GM18499 (cell line): ENCODE measurements at regions not wholly inside any gene's neighbourhood (a gene's known extent, or its start where the extent isn't known, plus 50 kb on each side); places are given as distances from the start of the nearest gene placed in this dataset.

Experiments used
- ATAC-seq: cut with Tn5 transposase; IDR thresholded peaks from one replicate; pipeline ENCODE4 v1.9.1; 2021; ENCODE audit warnings: moderate number of reproducible peaks; ENCODE audit not compliant: insufficient read depth, unreplicated experiment

DNA sequence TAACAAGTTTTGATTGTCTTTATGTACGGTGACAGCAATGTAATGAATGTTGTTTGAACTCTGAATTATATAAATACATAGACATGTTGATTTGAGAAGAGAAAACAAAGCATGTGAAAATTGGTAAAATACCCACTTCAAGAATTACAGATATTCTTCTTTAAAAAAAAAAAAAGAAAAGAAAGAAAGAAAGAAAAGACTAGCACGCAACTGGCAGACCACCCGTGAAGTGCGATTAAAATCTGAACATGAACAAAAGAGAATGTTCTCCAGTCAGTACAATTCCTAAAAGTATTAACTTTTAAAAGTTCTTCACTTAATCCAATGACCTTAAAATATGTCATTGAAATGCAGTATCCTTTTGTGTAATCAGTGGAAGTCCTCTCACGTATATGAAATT lies 434.9 kb downstream of the TFAP2A start:
- ATAC-seq = no peak

DNA sequence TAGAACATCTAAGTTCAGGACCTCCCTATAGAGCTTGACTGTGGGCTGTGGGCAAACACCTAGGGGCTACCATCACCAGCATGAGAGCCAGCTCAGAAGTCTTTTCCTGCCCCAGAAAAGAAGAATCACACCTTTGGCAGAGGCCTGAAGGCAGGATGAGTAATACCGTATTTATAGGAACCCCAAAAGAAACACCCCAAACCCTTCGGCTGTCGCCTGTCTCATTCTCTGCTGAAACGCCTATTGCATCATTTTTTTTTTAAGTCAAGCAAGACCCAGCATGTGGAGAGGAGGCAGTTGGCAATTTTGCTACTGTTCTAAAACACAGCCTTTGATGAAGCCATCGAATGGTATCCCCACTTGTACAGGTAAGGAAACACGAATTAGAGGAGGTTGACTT lies 436.4 kb downstream of the TFAP2A start:
- no peak for ATAC-seq

- no peak for ATAC-seq
These were observed 437.5 kb downstream of the TFAP2A start for GRCh38 chr6:9977411-9977810.

DNA sequence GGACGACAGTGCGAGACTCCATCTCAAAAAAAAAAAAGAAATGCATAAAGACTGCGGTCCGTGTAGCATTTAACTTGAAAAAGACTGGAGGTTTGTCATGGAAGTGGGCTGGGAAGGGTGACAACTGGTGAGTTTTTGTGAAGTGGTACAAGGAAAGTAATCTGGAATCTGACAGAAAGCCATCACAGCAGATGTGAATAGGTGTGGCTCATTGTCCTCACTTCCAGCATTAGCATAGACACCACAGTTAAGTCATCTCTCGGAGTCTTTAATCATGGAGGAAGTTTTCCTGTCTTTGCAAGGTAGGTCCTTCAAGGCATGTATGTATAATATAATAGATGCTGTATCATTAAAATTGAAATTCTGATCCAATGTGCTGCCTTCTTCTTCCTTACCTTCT lies 453.2 kb downstream of the TFAP2A start:
- ATAC-seq = no peak

GRCh38 chr6:9957215-9957759 lies 457.6 kb downstream of the TFAP2A start:
- ATAC-seq = no peak

- no peak for ATAC-seq
These were observed 466.2 kb downstream of the TFAP2A start for GRCh38 chr6:9948678-9949077.

DNA sequence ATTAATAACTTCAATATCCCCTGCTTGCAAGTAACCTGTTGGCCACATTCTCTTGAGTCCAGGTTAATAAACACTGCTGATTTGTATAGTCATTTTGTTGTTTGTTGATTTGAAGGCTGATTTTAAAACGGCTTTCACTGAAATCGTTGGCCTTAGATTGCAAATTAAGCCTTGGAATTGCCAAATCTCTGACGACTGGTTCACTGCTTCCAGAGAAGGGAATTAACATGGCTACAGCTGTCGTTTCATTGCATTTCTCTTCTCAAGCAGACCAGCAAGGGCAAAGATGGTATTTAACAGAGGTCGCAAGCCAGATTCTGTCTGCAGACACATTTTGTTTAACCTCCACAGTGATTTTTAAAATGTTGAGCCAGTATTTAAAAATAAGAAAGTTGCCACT lies 470.9 kb downstream of the TFAP2A start:
- ATAC-seq = no peak

GRCh38 chr6:9943026-9943425 lies 471.8 kb downstream of the TFAP2A start:
- no peak for ATAC-seq

DNA sequence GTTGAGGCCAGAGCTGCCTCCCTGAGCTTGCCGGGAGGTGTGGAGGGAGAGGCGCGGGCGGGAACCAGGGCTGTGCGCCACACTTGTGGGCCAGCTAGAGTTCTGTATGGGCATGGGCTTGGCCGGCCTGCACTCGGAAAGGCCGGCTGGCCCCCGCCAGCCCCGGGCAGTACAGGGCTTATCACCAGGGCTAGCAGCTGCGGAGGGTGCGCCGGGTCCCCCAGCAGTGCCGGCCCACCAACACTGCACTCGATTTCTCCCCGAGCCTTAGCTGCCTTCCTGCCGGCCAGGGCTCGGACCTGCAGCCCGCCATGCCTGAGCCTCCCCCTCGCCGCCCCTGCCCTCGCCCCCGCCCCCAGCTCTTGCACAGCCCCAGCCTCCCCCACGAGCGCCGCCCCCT lies 472.7 kb downstream of the TFAP2A start:
- no peak for ATAC-seq

GRCh38 chr6:9938801-9939200 lies 476.1 kb downstream of the TFAP2A start:
- no peak for ATAC-seq

DNA sequence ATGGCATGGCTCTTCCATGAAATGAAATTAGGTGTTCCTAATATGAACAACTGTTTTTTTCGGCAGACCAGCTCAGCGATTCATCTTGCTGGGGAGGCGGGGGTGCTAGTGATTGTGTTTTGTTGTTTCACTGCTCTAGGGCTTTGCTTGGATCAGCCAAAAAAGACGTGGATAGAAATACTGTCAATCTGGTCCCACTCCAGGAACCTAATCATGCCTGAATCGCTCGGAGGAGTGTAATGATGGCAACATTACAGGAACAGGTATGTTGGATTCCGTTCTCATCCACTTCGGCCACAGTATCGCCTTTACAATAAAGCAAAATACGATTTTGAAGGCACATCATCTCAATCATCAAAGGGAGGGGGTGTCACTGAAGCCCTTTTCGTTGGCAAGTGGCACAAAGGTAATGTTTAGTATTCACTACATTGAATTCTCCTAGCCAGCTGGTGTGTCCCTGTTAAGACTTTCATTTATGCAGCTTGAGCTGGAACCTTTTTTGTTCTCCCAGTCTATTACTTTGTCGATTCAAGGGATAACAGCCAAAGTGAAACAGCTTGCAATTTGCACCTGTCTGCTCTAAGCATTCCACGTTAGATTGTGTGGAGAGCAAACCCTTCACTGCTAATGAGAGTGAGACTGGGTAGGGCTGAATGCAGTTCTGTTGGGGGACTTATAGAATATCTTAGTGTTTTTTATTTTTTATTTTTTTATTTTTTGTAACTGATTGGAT lies 477.7 kb downstream of the TFAP2A start:
- ATAC-seq = no peak

DNA sequence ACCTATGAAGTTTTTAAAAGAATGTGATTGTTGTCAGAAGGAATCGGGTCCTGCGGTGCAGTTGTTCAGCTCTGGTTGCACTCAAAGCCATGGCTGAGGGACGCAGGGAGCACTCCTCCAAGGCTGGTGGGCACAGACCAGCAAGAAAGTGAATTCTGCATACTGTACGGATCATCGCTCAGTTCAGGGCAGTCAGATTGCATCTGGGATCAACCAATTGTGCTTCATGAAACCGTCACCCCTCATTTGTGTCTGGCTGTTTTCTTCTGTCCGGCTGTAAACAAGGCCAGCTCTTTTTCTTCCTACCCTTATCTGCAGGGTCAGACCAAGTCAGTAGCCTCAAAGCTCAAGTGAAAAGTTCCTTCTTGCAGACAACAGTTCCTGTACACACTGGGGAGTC lies 478.3 kb downstream of the TFAP2A start:
- no peak for ATAC-seq

DNA sequence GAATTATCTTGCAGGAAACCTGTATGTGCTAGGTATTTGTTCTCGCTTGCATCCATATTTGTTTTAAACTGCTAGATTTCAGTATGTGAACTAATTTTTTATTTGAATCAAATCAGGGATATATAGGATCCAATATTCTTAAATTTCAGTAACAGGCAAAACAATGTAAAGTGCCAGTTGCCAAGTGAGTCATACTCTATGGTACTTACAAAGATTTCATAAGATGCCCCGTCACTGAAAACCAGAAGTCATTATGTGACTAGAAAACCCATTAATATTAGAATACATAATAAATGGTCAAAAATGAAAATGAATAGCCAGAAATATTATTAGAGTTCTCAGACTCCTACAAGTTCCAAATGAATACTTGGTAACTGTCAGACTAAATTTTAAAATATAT lies 481.2 kb downstream of the TFAP2A start:
- ATAC-seq = no peak

- no peak for ATAC-seq
These were observed 487.6 kb downstream of the TFAP2A start for GRCh38 chr6:9927275-9927674.

- ATAC-seq = no peak
These were observed 489.9 kb downstream of the TFAP2A start for GRCh38 chr6:9924971-9925370.

GRCh38 chr6:9921366-9921765 lies 493.5 kb downstream of the TFAP2A start:
- no peak for ATAC-seq

GRCh38 chr6:9914951-9915350 lies 499.9 kb downstream of the TFAP2A start:
- ATAC-seq = no peak

DNA sequence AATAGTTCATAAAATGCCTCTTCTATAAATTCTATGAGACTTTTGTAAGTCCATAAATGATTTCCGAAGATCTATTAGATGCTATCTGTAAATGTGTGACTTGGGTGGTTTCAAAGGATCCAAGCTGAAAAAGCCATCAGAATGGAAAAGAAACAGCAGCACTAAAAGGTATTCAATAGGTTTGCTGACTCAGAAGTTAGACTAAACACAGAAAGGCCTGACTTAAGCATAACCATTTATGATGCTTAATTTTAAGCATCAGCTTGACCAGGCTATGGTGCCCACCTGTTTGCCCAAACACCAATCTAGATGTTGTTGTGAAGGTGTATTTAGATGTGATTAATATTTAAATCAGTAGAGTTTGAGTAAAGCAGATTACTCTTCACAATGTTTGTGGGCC lies 513.5 kb downstream of the TFAP2A start:
- ATAC-seq = no peak

GRCh38 chr6:9896806-9897205 lies 518.1 kb downstream of the TFAP2A start:
- no peak for ATAC-seq

- no peak for ATAC-seq
These were observed 524.0 kb downstream of the TFAP2A start for GRCh38 chr6:9890893-9891292.

DNA sequence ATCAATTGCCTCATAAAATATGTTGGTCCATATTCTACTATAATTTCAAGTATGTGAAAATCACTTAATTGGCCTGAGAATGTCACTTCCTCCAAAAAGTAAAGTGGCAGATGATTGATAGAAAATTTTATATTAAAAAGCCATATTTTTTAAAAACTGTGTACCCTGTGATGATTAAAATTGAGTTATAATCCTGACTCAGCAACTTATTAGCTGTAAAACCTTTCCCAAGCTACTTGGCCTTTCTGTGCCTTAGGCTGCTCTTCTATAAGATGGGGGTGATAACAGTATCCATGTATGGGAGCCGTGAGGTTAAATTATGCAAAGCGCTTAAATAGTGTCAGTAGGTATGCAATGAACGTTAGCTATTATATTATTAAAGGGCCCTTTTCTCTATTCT lies 524.4 kb downstream of the TFAP2A start:
- no peak for ATAC-seq

DNA sequence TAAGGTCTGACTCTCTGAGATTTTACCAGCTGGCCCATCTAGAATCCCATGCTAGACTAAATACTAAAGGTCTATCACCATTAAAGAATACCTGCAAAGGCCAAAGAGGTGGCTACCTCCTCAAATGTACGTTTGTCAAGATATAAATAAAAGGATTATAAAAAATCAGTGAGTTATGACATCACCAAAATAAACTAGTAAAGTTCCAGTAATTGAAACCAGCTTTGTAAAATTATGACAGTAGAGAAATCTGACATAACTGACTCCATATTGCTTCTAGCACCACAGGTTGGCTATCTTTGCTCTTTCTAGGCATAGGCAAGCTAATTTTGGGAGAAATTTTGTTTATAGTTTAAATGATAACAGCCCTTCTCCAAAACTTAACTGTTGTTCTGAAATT lies 536.3 kb downstream of the TFAP2A start:
- no peak for ATAC-seq
